C4-2B (cell line): ENCODE measurements at regions not wholly inside any gene's neighbourhood (a gene's known extent, or its start where the extent isn't known, plus 50 kb on each side); places are given as distances from the start of the nearest gene placed in this dataset.

Source experiments
- ZFX ChIP-seq: fragments of 450-650 bp; IDR thresholded peaks from 2 replicates; pipeline ENCODE4 v1.6.1; 2017
- TF ChIP-seq, protein P1 (sequence below): fragments of 450-650 bp; conservative IDR thresholded peaks from 2 replicates; pipeline ENCODE4 v1.5.1; 2017; ENCODE audit warnings: mild to moderate bottlenecking

DNA sequence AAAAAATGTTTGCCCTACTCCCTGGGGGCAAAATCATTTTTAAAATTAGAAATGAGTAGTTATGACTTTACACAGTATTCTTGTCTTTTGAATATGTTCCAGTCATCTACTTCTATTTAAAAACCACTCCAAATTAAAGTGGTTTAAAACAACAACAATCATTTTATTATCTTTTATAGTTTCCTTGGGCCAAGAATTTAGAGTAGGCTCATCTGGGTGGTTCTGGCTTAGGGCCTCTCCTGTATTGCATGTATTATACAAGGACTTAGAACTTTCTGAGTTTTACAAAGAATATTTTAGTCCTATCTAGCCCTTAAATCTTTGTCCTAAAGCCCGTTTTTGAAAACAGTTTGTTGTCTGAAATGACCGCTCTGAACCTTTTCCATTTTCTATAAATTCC, 132.5 kb upstream of the INTU start:
- TF ChIP-seq, protein P1, sequence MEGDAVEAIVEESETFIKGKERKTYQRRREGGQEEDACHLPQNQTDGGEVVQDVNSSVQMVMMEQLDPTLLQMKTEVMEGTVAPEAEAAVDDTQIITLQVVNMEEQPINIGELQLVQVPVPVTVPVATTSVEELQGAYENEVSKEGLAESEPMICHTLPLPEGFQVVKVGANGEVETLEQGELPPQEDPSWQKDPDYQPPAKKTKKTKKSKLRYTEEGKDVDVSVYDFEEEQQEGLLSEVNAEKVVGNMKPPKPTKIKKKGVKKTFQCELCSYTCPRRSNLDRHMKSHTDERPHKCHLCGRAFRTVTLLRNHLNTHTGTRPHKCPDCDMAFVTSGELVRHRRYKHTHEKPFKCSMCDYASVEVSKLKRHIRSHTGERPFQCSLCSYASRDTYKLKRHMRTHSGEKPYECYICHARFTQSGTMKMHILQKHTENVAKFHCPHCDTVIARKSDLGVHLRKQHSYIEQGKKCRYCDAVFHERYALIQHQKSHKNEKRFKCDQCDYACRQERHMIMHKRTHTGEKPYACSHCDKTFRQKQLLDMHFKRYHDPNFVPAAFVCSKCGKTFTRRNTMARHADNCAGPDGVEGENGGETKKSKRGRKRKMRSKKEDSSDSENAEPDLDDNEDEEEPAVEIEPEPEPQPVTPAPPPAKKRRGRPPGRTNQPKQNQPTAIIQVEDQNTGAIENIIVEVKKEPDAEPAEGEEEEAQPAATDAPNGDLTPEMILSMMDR: no peak
- no peak for TF ChIP-seq ZFX
